GM18502 (cell line): ENCODE measurements at regions not wholly inside any gene's neighbourhood (a gene's known extent, or its start where the extent isn't known, plus 50 kb on each side); places are given as distances from the start of the nearest gene placed in this dataset.
"Not testable (repeated sequence)": the region's sequence is repeated elsewhere in the genome, so short reads cannot be mapped to it uniquely, and the experiment has no call there.

ENCODE experiments used
- ATAC-seq: cut with Tn5 transposase; IDR thresholded peaks from one replicate; pipeline ENCODE4 v1.9.1; 2021; ENCODE audit warnings: mild to moderate bottlenecking; ENCODE audit not compliant: unreplicated experiment, poor library complexity

DNA sequence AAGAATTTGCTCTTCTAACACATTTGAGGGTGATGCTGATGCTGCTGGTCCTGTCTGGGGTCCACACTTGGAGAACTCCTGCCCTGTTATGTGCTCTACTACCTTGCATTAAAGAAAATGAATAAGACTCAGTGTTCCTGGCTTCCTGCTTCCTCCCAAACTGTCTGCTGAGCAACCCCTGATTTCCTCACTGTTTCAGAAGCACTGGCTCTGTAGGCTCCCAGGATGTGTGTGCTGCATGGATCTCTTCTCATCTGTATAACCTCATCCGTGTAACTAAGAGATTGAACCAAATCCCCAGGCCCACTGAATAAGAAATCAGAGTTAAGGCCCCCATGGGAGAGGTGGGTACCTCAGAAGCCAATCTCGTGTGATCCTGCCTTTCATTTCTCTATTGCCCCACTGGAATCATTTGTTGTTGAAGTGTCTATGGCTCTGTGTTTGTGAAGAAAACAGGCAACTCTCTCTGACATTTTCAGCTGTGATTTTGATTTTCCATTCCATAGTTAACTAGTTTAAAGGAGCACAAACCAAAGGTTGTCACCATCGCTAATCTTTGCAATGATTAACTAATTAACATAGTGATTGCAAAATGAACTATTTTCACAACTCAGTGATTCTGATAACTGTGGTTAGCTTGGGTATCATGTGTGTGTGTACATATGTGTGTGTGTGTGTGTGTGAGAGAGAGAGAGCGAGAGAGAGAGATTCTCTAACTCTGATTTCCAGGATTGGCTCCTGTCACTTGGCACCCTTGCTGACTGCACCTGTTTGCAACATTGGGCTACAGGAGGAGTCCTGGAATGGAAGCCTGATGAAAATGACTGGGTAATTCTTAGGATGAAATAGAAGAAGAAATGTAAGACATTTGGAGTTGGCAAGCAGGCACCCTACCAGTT is 196.2 kb downstream of the SLC38A4 start:
- no peak for ATAC-seq

DNA sequence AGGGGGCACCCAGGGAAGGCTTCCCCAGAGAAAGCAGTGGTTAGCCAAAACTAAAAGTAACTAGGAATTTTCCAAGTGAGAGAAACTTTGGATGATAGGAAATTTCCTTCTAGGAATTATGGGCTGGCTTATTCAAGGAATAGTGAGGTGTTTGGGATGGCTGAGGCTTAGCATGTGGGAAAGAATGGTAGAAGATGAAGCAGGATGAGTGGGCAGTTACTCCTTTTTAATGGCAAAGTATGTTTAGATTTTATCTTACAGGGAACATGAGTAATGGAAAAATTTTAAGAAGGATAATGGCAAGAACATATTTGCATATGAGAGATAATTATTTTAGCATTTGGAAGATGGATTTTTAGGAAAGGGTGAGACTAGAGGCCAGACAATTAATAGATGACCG is 197.6 kb downstream of the SLC38A4 start:
- ATAC-seq, result no peak

DNA sequence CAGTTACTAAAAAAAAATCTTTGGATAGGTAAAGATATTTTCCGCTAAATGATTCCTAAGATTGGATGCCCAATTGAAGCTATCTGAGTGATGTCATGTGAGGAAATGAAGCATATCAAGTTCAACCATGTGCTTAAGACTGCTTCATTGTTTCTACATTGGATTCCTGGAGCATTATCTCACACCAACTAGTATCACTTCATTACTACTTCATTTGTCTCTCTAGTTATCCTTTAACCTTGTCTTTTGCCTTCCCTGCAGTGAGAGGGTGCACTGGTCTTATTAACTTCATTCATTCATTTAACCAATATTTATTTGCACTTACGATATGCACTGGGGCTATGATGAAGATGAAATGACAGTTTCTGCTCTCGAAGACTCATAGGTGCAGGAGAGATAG is 198.1 kb downstream of the SLC38A4 start:
- ATAC-seq, result no peak

GRCh38 chr12:46619474-46619873 is 206.3 kb downstream of the SLC38A4 start:
- not testable (repeated sequence) for ATAC-seq

GRCh38 chr12:46617737-46618136 is 208.1 kb downstream of the SLC38A4 start:
- not testable (repeated sequence) for ATAC-seq

DNA sequence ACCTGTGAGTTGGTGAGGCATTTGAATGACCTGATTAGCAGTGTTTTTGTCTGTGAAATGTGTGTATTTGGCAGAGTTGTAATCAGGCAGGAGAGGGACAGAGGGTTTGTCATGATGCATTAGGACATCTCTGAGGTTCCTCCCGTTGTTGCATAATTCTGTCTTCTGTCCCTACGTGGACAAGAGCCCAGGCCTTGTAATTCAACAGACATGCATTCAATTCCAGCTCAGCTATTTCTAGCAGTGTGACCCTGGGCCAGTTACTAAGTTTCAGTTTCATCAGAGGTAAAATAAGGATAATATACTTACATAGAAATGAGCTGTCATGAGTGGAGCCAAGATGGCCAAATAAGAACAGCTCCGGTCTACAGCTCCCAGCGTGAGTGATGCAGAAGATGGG is 208.6 kb downstream of the SLC38A4 start:
- ATAC-seq, result no peak

GRCh38 chr12:46610754-46611153 is 215.0 kb downstream of the SLC38A4 start:
- no peak for ATAC-seq

DNA sequence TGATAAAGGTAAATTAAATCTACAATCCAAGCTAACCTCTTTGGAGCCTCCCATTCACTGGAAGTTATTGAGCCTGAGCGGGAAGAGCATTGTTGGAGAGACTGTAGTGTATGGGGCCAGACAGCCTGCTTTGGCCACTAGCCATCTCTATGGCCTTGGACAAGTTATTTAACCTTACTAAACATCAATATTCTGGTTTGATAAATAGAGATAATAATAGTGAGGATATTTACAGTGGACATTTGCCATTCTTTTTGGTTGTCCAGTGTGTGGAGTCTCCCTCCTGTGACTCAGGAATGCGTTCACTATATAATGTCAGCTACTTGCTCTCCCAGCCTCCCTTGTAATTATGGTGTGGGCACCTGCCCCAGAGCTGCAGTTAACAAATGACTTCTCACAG is 216.1 kb downstream of the SLC38A4 start:
- peak; percentile 12 for ATAC-seq

DNA sequence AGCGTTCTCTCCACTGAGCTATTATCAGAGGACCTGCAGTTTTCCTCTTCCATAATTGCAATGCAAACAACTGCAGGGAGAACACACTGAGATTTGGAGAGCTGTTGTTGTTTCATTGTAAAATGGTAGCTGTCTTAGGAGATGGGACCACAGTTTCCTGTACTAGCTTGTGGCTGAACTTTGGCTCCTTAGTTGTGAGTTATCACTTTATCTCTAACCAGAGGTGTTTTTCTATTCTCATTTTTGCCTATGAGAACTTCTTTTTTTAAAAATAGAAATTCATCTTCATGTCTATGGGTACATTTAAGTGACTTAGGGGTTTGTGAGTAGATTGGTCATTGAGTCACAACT is 216.5 kb downstream of the SLC38A4 start:
- ATAC-seq, result peak; percentile 84

- peak; percentile 18 for ATAC-seq
These were observed 217.1 kb downstream of the SLC38A4 start for GRCh38 chr12:46608431-46609272.

GRCh38 chr12:46604684-46605083 is 221.1 kb downstream of the SLC38A4 start:
- ATAC-seq, result no peak

GRCh38 chr12:46603776-46604456 is 221.9 kb downstream of the SLC38A4 start:
- no peak for ATAC-seq

DNA sequence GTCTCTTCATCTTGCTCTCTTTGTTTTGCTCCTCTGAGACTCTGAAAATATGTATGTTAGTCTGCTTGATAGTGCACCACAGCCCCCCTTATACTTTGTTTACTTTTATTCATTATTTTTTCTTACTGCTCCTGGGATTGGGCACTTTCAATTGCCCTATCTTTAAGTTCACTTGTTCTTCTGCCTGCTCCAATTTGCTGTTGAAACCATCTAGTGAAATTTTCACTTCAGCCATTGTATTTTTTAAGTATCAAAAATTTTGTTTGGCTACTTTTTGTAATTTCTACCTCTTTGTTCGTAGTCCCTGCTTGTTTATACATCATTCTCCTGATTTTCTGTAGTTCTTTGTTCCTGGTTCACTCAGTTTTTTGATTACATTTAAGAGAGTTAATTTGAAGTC is 223.3 kb downstream of the SLC38A4 start:
- ATAC-seq, result no peak

DNA sequence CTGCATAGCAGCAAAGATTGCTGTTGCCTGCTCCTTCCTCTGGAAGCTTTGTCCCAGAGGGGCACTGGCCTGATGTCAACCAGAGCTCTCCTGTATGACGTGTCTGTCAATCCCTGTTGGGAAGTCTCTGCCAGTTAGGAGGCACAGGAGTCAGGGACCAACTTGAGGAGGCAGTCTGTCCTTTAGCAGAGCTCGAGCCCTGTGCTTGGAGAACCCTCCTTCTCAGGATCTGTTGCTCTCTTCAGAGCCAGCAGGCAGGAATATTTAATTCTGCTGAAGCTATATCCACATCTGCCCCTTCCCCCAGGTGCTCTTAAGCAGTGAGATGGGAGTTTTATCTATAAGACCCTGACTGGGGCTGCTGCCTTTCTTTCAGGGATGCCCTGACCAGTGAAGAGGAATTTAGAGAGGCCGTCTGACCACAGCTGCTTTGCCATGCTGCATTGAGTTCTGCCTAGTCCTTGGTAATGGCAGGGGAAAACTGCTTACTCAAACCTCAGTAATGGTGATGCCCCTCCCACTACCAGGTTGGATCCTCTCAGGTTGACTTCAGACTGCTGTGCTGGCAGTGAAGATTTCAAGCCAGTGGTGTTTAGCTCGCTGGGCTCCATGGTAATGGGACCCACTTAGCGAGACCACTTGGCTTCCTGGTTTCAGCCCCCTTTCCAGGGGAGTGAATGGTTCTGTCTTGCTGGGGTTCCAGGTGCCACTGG is 218.6 kb upstream of the SLC38A2 start:
- no peak for ATAC-seq

DNA sequence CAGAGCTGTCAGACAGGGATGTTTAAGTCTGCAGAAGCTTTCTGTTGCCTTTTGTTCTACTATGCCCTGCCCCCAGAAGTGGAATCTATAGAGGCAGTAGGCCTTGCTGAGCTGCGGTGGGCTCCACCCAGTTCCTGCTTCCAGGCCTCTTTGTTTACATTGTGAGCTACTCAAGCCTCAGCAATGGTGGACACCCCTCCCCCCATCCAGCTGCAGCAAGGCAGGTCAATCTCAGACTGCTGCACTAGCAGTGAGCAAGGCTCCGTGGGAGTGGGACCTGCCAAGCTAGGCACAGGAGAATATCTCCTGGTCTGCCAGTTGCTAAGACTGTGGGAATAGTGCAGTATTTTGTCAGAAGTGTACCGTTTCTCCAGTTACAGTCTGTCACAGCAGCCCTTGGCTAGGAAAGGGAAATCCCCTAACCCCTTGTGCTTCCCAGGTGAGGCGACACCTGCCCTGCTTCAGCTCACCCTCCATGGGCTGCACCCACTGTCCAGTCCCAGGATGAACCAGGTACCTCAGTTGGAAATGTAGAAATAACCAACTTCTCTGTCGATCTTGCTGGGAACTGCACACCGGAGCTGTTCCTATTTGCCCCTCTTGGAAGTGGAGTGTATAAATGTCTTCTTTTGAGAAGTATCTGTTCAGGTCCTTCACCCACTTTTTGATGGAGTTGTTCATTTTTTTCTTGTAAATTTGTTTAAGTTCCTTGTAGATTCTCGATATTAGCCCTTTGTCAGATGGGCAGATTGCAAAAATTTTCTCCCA is 213.5 kb upstream of the SLC38A2 start:
- ATAC-seq, result no peak

DNA sequence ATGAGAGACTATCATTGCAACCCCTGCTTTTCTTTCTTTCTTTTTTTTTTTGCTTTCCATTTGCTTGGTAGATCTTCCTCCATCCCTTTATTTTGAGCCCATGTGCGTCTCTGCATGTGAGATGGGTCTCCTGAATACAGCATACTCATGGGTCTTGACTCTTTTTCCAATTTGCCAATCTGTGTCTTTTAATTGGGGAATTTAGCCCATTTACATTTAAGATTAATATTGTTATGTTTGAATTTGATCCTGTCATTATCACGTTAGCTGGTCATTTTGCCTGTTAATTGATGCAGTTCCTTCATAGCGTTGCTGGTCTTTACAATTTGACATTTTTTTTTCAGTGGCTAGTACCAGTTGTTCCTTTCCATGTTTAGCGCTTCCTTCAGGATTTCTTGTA is 211.5 kb upstream of the SLC38A2 start:
- not testable (repeated sequence) for ATAC-seq

DNA sequence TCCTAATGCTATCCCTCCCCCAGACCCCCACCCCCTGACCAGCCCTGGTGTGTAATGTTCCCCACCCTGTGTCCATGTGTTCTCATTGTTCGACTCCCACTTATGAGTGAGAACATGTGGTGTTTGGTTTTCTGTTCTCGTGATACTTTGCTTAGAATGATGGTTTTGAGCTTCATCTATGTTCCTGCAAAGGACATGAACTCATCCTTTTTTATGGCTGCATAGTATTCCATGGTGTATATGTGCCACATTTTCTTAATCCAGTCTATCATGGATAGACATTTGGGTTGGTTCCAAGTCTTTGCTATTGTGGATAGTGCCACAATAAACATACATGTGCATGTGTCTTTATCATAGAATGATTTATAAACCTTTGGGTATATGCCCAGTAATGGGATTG is 209.4 kb upstream of the SLC38A2 start:
- not testable (repeated sequence) for ATAC-seq

DNA sequence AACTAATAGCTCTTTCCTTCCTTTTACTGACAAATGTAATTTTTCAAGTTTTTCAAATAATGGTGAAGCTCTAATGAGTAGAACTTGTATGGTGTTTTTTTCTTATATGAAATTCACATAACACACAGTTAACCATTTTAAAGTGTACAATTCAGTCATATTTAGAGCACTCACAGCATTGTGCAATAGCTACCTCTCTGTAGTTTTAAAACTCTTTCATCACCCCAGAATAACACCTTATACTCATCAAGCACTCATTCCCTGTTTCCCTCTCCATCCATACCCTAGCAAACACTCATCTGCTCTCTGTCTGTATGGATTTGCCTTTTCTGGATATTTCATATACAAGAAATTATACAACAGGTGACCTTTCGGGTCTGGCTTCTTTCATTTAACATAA is 207.9 kb upstream of the SLC38A2 start:
- ATAC-seq, result no peak

GRCh38 chr12:46579474-46579873 is 206.9 kb upstream of the SLC38A2 start:
- no peak for ATAC-seq
